MG63 (cell line): ENCODE measurements at regions not wholly inside any gene's neighbourhood (a gene's known extent, or its start where the extent isn't known, plus 50 kb on each side); places are given as distances from the start of the nearest gene placed in this dataset.
"Not testable (repeated sequence)": the region's sequence is repeated elsewhere in the genome, so short reads cannot be mapped to it uniquely, and the experiment has no call there.

Experiments used
- DNase-seq: peaks from one replicate; pipeline ENCODE4 v3.0.0-alpha.2; 2020
- H3K27me3 ChIP-seq: fragments of 250-450 bp; sonication (Bioruptor Pico); 2 replicates; pipeline ENCODE4 v1.5.1; 2020; ENCODE audit warnings: mild to moderate bottlenecking, moderate library complexity
- H3K36me3 ChIP-seq: fragments of 250-450 bp; sonication (Bioruptor Pico); 2 replicates; pipeline ENCODE4 v1.5.1; 2020; ENCODE audit warnings: mild to moderate bottlenecking, moderate library complexity
- H3K4me3 ChIP-seq: fragments of 250-450 bp; sonication (Bioruptor Pico); 2 replicates; pipeline ENCODE4 v1.5.1; 2020; ENCODE audit warnings: mild to moderate bottlenecking, moderate library complexity
- H3K9me3 ChIP-seq: fragments of 250-450 bp; sonication (Bioruptor Pico); 2 replicates; pipeline ENCODE4 v1.5.1; 2020; ENCODE audit warnings: mild to moderate bottlenecking, moderate library complexity

DNA sequence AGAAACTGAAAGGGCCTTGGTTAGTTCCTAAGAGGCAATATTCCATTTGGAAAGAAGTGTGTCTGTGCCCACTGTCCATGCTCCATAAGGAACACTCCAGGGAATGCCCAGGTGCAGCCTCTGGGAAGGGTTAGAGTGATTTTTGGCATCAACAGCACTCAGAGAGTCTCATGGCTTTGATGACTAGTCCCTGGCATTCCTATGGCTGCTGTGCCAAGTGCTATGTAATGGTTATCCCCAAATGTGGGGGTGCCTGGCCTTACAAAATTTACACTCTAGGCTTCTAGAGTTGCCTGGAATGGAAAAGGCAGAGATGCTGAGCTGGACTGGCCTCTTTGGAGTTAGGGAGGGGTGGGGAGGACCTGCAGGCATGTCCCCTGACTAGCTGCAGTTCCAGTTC is 75.0 kb upstream of the BCAR3 start:
- Histone ChIP-seq H3K36me3 (no peaks in the 10 kb centered on the region), H3K27me3 (no peaks in the 10 kb centered on the region), H3K4me3 (no peak overlapping the region), H3K9me3 (no peaks in the 10 kb centered on the region)
- peak; percentile 62 for DNase-seq

DNA sequence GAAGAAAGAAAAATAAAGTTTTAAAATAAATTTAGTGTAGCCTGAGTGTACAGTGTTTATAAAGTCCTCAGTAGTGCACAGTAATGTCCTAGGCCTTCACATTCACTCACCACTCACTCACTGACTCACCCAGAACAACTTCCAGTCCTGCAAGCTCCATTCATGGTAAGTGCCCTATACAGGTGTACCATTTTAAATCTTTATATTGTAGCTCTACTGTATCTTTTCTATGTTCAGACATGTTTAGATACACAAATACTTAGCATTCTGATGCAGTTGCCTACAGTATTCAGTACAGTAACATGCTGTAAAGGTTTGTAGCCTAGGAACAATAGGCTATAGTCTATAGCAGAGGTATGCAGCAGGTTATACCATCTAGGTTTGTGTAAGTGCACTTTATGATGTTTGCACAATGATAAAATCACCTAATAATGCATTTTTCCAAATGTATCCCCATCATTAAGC is 73.6 kb upstream of the BCAR3 start:
- not testable (repeated sequence) for H3K36me3 ChIP-seq, H3K27me3 ChIP-seq, DNase-seq, H3K9me3 ChIP-seq, H3K4me3 ChIP-seq

DNA sequence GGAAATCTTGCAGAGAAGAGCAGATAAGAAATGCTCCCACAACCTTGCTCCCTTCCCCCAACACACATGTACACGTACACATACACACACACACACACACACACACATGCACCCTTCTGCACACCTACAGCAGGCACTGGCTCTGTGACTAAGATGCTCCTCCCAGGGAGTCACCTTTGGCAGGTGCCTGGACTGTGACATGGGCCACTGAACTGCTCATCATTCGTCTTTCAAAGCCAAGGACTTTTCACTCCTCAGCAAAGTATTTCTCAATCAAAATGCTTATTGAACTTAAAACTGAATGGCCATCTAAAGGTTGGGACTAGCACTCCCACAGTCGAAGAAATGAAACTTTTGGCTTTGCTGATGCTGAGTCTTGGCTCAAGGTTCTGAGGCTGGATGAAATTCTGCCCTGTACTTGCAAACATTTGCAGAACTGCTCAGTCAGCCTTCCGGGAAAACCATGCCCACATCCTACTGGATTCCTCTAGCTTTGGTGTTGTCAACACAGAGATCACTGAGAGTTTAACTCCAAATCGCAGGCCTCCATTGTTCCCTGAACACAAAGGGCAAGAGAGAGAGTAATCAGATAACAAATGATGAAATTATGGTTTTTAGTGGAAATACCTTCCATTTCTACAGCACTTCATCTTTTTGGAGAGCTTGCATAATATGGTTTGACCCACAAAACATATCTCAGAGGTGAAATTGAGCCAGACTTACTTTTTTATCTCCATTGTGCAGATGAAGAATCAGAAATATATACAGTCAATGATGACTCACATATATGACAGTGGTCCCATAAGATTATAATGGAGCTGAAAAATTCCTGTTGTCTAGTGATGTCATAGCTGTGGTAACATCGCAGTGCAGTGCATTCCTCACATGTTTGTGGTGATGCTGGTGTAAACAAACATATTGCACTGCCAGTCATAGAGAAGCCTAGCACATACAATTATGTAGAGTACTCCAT is 72.4 kb upstream of the BCAR3 start:
- DNase-seq, result peak; percentile 80
- H3K27me3 ChIP-seq, result no peaks in the 10 kb centered on the region
- H3K4me3 ChIP-seq, result no peak overlapping the region
- no peaks in the 10 kb centered on the region for H3K9me3 ChIP-seq
- no peaks in the 10 kb centered on the region for H3K36me3 ChIP-seq

DNA sequence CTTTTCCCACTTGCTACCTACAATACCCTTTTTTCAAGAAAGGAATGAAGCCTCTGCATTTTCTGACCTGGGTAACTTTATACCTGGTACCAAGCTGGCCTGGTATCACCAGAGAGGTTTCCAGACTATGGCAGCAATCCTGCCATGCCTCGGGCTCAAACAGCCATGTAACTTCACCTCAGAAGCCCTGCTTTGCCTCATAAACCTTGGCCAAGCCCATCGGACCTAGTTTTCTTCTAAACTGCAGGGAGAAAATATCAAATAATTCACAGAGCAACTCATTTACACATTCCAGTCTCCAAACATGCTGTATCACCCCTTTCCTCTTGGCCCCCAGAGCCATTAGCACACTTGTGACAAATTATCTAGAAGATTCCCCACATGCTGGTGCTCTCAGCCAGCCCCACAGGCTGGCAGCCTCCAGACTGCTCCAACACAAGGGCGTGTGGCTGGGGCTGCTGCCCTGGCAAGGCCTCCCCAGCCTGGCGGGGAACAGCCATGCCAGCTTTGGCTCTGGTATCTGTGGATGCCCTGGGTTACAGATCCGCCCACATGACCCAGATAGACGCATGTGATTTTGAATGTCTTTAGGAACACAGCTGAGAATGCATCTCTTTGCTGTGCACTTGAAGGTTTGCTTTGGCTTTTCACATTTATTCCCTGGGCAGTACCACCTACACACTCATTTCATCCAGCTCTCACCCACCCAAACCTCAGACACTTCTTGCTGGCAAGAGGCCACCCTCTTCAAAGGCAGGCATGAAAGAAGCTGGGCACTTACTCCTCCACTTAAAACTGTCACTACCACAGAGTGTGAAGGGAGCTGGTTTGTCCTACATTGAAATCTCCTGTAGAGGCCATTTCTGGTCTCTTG is 70.0 kb upstream of the BCAR3 start:
- Histone ChIP-seq H3K4me3 (no peak overlapping the region), H3K27me3 (no peaks in the 10 kb centered on the region), H3K36me3 (no peaks in the 10 kb centered on the region), H3K9me3 (no peaks in the 10 kb centered on the region)
- DNase-seq, result peak; percentile 65

DNA sequence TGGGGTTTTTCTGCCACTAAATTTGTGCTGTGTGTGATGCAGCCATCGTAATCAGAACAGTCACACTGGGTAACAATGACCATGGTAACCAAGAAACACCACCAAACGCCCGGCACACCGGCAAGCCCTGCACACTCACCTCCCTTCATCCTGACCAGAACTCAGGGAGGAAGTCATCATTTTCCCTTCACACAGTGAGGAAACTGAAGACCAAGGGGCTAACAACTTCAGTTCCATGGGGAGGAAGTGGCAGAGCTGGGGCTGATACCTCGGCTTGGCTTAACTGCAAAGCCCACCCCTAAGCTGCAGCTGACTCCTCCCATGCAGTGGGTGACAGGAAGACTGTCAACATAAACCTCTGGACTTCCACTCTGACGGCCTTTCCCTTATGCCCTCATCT is 69.3 kb upstream of the BCAR3 start:
- Histone ChIP-seq H3K27me3 (no peaks in the 10 kb centered on the region), H3K36me3 (no peaks in the 10 kb centered on the region), H3K9me3 (no peaks in the 10 kb centered on the region), H3K4me3 (no peak overlapping the region)
- DNase-seq, result no peak

DNA sequence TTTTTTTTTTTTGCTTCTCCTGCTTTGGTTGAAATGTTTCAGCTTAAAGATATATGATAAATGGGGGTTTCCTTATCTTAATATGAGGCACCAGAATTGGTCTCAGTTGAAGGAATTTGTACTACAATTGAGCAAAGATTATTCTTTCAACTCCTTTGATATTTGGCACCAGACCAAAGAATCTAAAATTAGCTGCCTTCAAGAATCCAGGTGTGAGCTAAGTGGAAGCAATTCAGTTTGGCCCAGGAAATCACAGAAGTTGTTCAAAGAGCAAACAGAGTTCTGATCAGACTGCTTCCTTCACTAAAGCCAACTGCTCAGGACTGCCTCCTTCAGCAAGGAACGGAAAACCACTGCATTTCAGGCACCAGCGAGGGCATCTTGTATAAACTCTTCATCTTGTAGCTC is 68.3 kb upstream of the BCAR3 start:
- no peak for DNase-seq
- no peaks in the 10 kb centered on the region for H3K36me3 ChIP-seq
- no peak overlapping the region for H3K4me3 ChIP-seq
- no peaks in the 10 kb centered on the region for H3K9me3 ChIP-seq
- H3K27me3 ChIP-seq, result no peaks in the 10 kb centered on the region

DNA sequence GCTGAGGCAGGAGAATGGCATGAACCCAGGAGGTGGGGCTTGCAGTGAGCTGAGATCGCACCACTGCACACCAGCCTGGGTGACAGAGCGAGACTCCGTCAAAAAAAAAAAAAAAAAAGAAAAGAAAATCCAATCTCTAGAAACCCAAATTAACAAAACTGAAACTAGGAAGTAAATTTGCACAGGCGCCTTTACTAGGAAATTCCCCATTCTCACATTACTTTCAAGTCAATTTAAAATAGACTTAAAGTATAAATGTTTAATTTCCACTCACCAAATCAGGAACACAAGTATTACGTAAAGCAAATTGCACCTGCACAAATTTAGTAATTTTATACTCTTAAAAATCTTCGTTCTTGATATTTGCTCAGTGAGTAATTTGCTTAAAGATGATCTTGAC is 67.8 kb upstream of the BCAR3 start:
- Histone ChIP-seq H3K4me3 (no peak overlapping the region), H3K9me3 (no peaks in the 10 kb centered on the region), H3K27me3 (no peaks in the 10 kb centered on the region), H3K36me3 (no peaks in the 10 kb centered on the region)
- DNase-seq, result no peak

DNA sequence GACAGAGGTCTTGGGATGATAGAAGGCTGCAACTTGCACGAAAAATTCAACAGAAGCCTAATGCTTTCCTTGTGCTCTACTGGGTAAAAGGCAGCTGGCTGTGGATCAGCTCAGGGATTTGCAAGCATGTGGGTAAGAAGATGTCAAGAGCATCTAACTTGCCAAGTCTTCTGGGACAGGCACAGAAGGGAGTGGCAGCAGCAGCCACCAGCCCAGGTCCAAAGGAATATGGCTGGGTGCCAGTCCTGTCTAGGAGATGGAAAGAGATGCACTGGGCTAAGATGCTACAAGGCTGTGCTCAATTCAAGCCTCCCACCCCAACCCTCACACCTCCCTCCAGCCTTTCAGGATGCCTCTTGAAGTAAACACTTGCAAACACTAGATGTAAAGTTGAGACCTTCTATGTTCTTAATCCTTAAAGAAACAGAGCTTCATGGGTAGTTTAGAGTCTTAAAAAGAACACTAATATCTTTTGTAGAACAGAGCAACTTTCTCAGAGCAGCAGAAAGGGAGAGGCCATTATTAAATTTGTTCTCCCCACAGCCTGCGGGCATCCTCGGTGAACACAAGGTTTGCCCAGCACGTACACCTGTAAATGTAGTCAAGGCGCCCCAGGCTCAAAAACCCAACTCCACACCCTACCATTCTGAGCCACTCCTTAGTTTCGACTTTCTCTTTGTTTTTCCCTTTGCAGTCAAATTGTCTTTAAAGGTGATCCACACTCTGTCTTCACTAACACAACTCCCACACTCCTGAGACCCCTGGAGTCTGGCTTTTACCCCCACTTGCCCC is 64.6 kb upstream of the BCAR3 start:
- Histone ChIP-seq H3K9me3 (no peaks in the 10 kb centered on the region), H3K36me3 (no peaks in the 10 kb centered on the region), H3K27me3 (no peaks in the 10 kb centered on the region), H3K4me3 (no peak overlapping the region)
- no peak for DNase-seq

DNA sequence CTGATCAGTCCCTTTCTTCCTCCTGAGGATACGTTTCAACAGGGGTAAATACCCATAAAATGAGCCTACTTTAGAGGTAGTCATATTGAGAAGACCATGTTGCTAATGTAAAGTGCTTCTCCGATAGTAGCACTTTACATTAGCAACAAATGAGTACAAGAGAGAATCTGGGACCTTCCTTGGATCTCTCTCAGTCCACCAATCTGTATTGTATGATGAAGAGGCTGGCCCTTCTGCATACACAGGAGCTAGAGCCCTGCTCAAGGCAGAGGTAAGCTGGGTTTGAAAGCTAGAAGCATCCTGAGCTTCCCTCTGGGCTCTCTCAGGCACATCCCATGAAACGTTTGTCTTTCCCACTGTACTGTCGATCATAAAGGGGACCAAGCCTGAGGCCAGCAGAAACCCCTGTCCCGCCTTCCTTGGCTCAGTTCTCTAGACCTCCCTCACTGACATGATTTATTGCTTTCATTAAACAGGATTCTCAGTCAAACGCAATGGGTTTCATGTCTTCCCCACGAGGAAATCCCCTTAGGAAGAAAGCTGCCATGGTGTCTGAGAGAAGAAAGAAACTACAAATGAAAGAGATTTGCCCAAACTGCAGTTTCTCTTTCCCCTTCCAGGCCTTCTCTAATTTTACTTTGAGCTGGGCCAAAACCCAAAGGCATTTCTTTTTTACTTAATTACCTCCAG is 62.8 kb upstream of the BCAR3 start:
- H3K4me3 ChIP-seq, result no peak overlapping the region
- H3K36me3 ChIP-seq, result no peaks in the 10 kb centered on the region
- no peaks in the 10 kb centered on the region for H3K9me3 ChIP-seq
- DNase-seq, result no peak
- no peaks in the 10 kb centered on the region for H3K27me3 ChIP-seq

DNA sequence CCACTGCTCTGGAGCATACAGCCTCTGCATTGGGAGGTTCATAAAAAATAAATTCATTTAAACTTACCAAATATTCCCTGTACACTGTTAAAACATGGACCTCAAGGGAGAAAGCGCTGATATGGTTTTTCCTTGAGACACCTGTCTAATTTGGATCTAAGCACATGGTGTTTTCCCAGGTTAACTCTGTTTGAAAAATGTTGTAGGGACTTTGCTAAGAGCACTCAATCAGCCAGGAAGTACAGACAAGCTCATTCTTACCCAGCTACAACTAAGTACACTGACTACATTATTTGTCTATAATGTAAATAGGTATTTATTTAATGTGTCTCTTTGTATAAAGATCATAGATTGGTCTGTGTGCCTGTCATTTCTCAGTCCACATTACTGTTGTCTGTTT is 61.8 kb upstream of the BCAR3 start:
- DNase-seq, result no peak
- Histone ChIP-seq H3K4me3 (no peak overlapping the region), H3K9me3 (no peaks in the 10 kb centered on the region), H3K36me3 (no peaks in the 10 kb centered on the region), H3K27me3 (no peaks in the 10 kb centered on the region)

DNA sequence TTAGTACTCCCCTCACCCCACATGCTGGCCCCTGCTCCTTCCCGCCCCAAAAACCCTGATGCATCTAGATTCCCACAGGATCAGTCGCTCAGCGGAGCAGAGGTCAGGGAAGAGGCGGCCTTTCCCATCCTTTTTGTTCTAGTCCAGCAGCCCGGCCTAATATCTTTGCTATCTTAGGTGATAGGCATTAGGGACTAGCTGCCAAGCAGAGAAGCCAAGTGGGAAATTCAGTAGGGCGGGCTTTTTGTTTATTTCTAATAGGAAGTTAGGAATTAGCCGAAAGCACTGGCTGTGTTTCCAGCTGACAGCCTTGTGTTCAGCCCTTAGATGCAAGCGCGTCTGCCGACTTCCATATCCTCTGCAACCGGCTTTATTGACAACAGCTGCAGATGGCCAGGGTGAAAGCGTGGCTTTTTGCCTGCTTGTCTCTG is 59.0 kb upstream of the BCAR3 start:
- Histone ChIP-seq H3K36me3 (no peaks in the 10 kb centered on the region), H3K9me3 (peaks cover 8% of the 10 kb centered on the region; the same call in 1 of the 2 replicates), H3K4me3 (no peak overlapping the region), H3K27me3 (no peaks in the 10 kb centered on the region)
- DNase-seq, result no peak

DNA sequence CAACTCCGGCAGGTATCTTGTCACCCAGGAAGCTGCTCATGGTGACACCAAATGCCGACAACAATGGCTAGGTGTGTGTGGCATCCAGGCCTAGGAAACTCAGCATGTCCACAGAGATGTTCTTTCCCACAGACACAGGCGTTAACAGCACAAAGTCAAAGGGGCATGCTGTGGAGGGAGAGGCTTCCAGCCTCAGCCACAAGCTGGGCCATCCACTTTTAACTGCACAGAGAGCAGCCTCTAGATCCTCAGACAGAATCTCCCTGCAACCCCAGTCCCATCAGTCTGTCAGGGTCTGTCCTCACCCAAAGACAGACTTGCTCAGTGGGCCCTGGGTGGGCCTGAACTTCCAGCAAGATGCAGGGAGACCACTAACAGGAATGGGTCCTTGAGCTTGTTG is 58.5 kb upstream of the BCAR3 start:
- H3K36me3 ChIP-seq, result no peaks in the 10 kb centered on the region
- H3K9me3 ChIP-seq, result peaks cover 8% of the 10 kb centered on the region; the same call in 1 of the 2 replicates
- no peaks in the 10 kb centered on the region for H3K27me3 ChIP-seq
- DNase-seq, result no peak
- H3K4me3 ChIP-seq, result no peak overlapping the region

DNA sequence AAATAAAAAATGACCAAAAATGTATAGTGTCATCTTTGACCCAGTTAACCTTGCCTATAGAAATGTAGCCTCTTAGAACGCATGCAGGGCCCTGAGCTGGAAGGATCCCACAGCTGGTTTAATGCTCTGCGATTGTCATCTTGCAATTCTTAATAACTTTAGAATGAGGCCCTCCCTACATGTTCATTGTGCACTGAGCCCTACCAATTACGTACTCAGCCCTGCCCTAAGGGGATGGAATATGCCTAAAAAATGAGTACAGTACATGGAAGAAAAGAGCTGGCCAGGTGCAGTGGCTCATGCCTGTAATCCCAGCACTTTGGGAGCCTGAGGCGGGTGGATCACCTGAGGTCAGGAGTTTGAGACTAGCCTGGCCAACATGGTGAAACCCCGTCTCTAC is 57.8 kb upstream of the BCAR3 start:
- H3K9me3 ChIP-seq, result peaks cover 8% of the 10 kb centered on the region; the same call in 1 of the 2 replicates
- DNase-seq, result no peak

DNA sequence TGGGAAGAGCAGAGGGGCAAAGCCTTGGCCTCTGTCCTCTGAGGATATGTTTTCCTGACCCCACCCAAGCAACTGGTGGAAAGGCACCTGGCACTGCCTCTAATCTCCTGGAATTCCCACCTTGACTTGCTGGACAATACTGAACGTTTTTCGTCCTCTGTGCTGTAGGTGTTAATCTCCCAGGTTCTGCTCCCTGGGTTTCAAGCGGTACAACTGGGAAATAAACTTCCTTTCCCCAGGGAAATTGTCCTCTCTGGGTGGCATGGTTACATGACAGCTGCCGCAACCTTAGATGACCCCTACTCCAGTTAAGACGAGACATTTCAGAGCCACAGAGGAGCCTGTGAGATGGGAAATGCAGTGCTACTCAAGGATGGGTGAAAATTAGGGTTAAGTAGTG is 57.3 kb upstream of the BCAR3 start:
- H3K36me3 ChIP-seq, result no peaks in the 10 kb centered on the region
- H3K27me3 ChIP-seq, result no peaks in the 10 kb centered on the region
- no peak for DNase-seq

More for the DNA sequence above, 57.8 kb upstream of the BCAR3 start:
- no peaks in the 10 kb centered on the region for H3K27me3 ChIP-seq
- H3K36me3 ChIP-seq, result no peaks in the 10 kb centered on the region
- H3K4me3 ChIP-seq, result no peak overlapping the region

DNA sequence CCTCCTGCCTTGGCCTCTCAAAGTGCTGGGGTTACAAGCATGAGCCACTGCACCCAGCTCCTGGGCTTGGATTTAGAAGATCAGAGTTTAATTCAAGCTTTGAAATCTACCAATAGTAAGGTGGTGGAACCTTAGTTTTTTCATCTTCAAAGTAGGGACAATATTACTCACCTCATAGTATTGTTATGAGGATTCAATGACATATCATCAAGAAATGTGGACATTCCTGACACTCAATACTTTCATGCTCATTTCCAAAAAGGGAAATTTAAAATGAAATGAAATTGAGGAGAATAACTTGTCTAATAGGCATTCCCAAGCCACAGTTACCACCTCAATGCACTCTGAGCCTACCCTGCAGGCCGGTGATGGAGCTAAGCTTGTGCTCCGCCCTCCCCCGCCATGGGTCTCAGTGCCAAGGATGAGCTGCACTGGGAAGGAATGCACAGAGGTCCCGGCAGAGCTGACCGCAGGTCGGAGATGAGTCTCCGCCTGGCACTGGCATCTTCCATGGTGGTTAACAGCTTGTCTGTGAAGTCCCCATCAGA is 56.5 kb upstream of the BCAR3 start:
- Histone ChIP-seq H3K36me3 (no peaks in the 10 kb centered on the region), H3K4me3 (no peak overlapping the region), H3K9me3 (peaks cover 8% of the 10 kb centered on the region; the same call in 1 of the 2 replicates), H3K27me3 (no peaks in the 10 kb centered on the region)
- DNase-seq, result peak; percentile 99

More for the DNA sequence above, 57.3 kb upstream of the BCAR3 start:
- H3K9me3 ChIP-seq, result peaks cover 8% of the 10 kb centered on the region; the same call in 1 of the 2 replicates
- no peak overlapping the region for H3K4me3 ChIP-seq

DNA sequence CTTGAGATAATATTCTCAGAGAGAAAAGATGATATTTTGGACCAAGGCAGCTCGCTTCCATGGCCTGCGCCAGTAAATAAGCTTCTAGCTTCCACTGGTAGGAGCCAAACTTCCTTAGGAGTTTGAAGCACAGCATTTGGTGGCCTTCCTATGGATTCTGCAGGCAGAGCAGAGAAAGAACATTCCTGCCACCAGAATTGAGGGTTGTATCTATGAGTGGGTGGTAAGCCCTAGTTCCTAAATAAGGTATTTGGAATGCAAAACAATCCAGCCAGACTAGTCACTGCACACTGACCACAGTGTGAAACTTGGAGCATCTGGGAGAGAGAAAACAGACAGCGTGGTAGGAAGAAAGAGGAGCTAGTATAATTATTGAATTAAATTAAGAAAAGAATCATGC is 54.1 kb upstream of the BCAR3 start:
- Histone ChIP-seq H3K27me3 (no peaks in the 10 kb centered on the region), H3K4me3 (no peak overlapping the region), H3K9me3 (peaks cover 8% of the 10 kb centered on the region; the same call in 1 of the 2 replicates), H3K36me3 (no peaks in the 10 kb centered on the region)
- DNase-seq, result peak; percentile 49
